Esophagus squamous epithelium (tissue), 5 donors: ENCODE measurements at regions not wholly inside any gene's neighbourhood (a gene's known extent, or its start where the extent isn't known, plus 50 kb on each side); places are given as distances from the start of the nearest gene placed in this dataset.

Experiments
- DNase-seq: peaks from one replicate; lab custom pipeline; 2025; lab: John Stamatoyannopoulos, UW
- H3K27ac ChIP-seq, 4 donors: fragments of 200-600 bp; sonication (generic); one replicate each; pipeline ENCODE4 v1.5.1; 2016 to 2019; ENCODE audit warnings: mild to moderate bottlenecking in 1 of 4
- H3K27me3 ChIP-seq, 4 donors: fragments of 200-600 bp; sonication (generic); 1 replicate in 3 of 4; 2 replicates in 1 of 4; pipeline versions ENCODE4 v1.5.1 to v1.6.0; 2017 to 2021; ENCODE audit warnings: antibody characterized with exemption in 1 of 4
- H3K36me3 ChIP-seq, 3 donors: fragments of 200-600 bp; sonication (generic); one replicate each; pipeline ENCODE4 v1.5.1; 2016 to 2019
- H3K4me1 ChIP-seq, 3 donors: fragments of 200-600 bp; sonication (generic); one replicate each; pipeline ENCODE4 v1.5.1; 2017 to 2019
- H3K4me3 ChIP-seq, 4 donors: fragments of 200-600 bp; sonication (generic); 1 replicate in 3 of 4; 2 replicates in 1 of 4; pipeline ENCODE4 v1.5.1; 2016 to 2019; ENCODE audit warnings: mild to moderate bottlenecking in 2 of 4, moderate library complexity in 1 of 4
- H3K9me3 ChIP-seq, 3 donors: fragments of 200-600 bp; sonication (generic); one replicate each; pipeline ENCODE4 v1.5.1; 2016 to 2019
- CTCF ChIP-seq, 6 experiments: fragments of 450-650 bp in 4 of 6; fragments of 200-600 bp in 2 of 6; sonication (generic) in 2 of 6; IDR thresholded peaks; one replicate each; pipeline ENCODE4 v1.5.1; 2016 to 2019; ENCODE audit warnings: antibody characterized with exemption in 6 of 6, mild to moderate bottlenecking in 4 of 6, moderate library complexity in 4 of 6
- POLR2A ChIP-seq, 4 donors: fragments of 450-650 bp; IDR thresholded peaks; one replicate each; pipeline ENCODE4 v1.6.1; 2017; ENCODE audit warnings: antibody characterized with exemption in 4 of 4, mild to moderate bottlenecking in 4 of 4, moderate library complexity in 3 of 4
- WGBS, 2 donors: methylation state at CpG; one replicate each; pipeline ENCODE4 v1.1.5; 2018; 5-methylcytosine and 5-hydroxymethylcytosine counted together
- intact Hi-C: fragments of 100-400 bp; cut with DNase I; formaldehyde crosslinking; loops from one replicate; pipeline ENCODE4 v1.15.0; 2022
- donor health status: DM: yes; HTN: yes; CAD: no.

DNA sequence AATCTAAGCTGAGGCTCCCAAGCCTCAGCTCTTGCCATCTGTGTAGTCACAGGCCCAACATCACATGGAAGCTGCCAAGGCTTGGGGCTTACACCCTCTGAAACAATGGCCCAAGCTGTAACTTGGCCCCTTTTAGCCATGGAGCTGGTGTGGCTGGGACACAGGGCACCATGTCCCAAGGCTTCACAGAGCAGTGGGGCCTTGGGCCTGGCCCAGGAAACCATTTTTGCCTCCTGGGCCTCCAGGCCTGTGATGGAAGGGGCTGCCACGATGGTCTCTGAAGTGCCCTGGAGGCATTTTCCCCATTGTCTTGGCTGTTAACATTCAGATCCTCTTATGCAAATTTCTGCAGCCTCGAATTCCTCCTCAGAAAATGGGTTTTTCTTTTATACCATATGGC is 952.3 kb upstream of the GOT2 start:
- Histone ChIP-seq H3K36me3 (no peaks in the 10 kb centered on the region), H3K9me3 (peaks cover 0 to 16% (median 9%) of the 10 kb centered on the region in 3 donors), H3K27ac (no peak overlapping the region), H3K4me3 (no peak overlapping the region), H3K27me3 (no peaks in the 10 kb centered on the region), H3K4me1 (no peaks in the 10 kb centered on the region)
- no peak for DNase-seq
- WGBS, 2 donors, result 50 to 53% methylated on average over 2 of the region's 2 CpGs
- intact Hi-C loops, result no loop called here
- TF ChIP-seq CTCF (IDR thresholded peaks at IDR 0.05) (no peak), POLR2A (IDR thresholded peaks at IDR 0.05) (no peak)

DNA sequence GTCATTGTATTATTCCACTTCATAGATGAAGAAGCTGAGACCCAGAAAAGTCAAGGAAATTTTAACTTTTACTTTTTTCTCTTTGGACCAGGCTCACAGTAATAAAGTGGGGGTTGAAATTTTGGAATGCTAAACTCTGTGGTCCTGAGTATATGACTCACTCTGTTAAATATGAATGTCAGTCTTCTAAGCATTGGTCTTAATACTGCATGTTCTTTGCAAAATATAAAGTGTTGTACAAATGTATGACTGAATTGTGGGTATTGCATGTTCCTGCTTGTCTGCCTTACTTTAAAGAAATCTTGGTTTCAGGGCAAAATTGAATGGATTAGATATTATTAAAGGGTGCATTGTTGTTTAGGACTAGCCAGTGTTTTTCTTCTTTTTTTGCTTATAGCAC is 950.8 kb upstream of the GOT2 start:
- Histone ChIP-seq H3K27ac (no peak overlapping the region), H3K9me3 (peaks cover 0 to 16% (median 9%) of the 10 kb centered on the region in 3 donors), H3K4me3 (no peak overlapping the region), H3K4me1 (no peaks in the 10 kb centered on the region), H3K36me3 (no peaks in the 10 kb centered on the region), H3K27me3 (no peaks in the 10 kb centered on the region)
- TF ChIP-seq CTCF (IDR thresholded peaks at IDR 0.05) (no peak), POLR2A (IDR thresholded peaks at IDR 0.05) (no peak)
- DNase-seq, result no peak
- intact Hi-C loops, result no loop called here

DNA sequence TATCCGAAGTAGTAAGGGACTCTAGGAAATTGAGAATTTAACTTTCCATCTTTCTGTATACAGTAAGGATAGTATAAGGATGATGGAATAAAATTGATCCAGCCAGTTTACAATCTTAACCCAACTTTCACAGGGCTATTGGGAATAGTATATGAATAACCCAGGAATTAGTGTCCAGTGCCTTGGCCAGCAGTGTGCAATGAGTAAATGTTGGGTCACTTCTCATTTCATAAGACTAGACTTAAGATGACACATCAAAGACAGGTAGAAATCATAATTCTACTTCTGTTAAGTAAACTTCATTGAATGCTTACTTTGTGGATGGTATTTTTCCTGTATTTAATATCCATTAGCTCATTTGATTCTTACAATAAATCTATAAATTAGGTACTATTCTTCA is 949.6 kb upstream of the GOT2 start:
- Histone ChIP-seq H3K9me3 (peaks cover 0 to 16% (median 9%) of the 10 kb centered on the region in 3 donors), H3K27me3 (no peaks in the 10 kb centered on the region), H3K4me3 (no peak overlapping the region), H3K36me3 (no peaks in the 10 kb centered on the region), H3K4me1 (no peaks in the 10 kb centered on the region), H3K27ac (no peak overlapping the region)
- intact Hi-C loops, result no loop called here
- DNase-seq, result no peak
- 74 to 88% methylated on average over 1 of the region's 1 CpG for WGBS, 2 donors
- TF ChIP-seq CTCF (IDR thresholded peaks at IDR 0.05), result no peak
- no peak for TF ChIP-seq POLR2A (IDR thresholded peaks at IDR 0.05)

DNA sequence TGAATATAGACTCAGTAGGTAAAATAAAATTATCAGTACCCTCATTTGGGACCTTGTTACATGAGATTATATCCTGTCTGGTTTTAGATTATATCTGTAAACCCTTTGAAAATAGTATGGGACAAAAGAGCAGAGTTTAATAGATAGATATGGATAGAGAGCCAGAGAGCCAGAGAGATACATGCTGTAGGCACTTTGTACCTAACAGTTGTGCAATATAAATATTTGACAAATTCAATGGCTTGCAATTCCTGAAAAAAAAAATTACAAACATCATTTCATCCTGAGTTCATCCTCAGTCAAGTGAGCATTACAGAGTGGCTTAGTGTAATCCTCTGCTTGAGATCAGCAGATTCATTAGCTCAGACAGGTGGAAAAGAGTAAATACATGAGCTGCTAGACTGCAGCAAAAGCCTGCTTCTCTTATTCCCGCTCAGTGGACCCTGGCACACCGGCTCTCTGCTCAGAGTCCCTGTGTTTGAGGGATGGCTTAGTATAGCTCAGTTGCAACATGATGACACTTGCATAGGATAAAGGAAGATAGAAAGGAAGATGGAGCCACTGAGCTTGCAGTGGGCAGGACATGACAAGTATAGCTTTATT is 931.6 kb upstream of the GOT2 start:
- H3K27me3 ChIP-seq, result no peaks in the 10 kb centered on the region
- H3K4me1 ChIP-seq, result no peaks in the 10 kb centered on the region
- intact Hi-C loops, result no loop called here
- H3K9me3 ChIP-seq, result peaks cover 0 to 3% (median 0%) of the 10 kb centered on the region in 3 donors
- 18 to 43% methylated on average over 2 of the region's 2 CpGs for WGBS, 2 donors
- H3K4me3 ChIP-seq, result no peak overlapping the region
- TF ChIP-seq POLR2A (IDR thresholded peaks at IDR 0.05) (no peak), CTCF (IDR thresholded peaks at IDR 0.05) (no peak)
- H3K36me3 ChIP-seq, result no peaks in the 10 kb centered on the region
- DNase-seq, result no peak
- no peak overlapping the region for H3K27ac ChIP-seq

GRCh38 chr16:59658572-59658971 is 924.5 kb upstream of the GOT2 start:
- Histone ChIP-seq H3K9me3 (no peaks in the 10 kb centered on the region), H3K27me3 (no peaks in the 10 kb centered on the region), H3K27ac (no peak overlapping the region), H3K4me1 (peaks cover 0 to 10% (median 0%) of the 10 kb centered on the region in 3 donors), H3K4me3 (no peak overlapping the region), H3K36me3 (no peaks in the 10 kb centered on the region)
- DNase-seq, result no peak
- WGBS, 2 donors, result 70 to 71% methylated on average over 3 of the region's 3 CpGs
- TF ChIP-seq POLR2A (IDR thresholded peaks at IDR 0.05) (no peak), CTCF (IDR thresholded peaks at IDR 0.05) (no peak)
- intact Hi-C loops, result no loop called here
